Pancreas (tissue), 10 donors: ENCODE measurements at regions not wholly inside any gene's neighbourhood (a gene's known extent, or its start where the extent isn't known, plus 50 kb on each side); places are given as distances from the start of the nearest gene placed in this dataset.
A peak's percentile ranks its signal among the peaks of the same experiment; 100 is the strongest.

Source experiments
- ATAC-seq, 4 donors: fragments of 200-7000 bp; cut with Tn5 transposase; one replicate each; pipeline versions ENCODE4 v1.8.0 to v1.9.1; 2020; ENCODE audit warnings: mild to moderate bottlenecking in 4 of 4, moderate library complexity in 4 of 4
- DNase-seq, 6 donors: peaks; one replicate each; pipeline ENCODE4 v3.0.0-alpha.2; 2020
- FAIRE-seq: peaks from 2 replicates; lab custom pipeline; 2012; peaks lifted over from hg19 to GRCh38; lab: Jason Lieb, UNC
- H3K27ac ChIP-seq, 4 donors: fragments of 200-600 bp; sonication (generic); 1 replicate in 3 of 4; 2 replicates in 1 of 4; pipeline versions ENCODE4 v1.5.0 to v1.8.0; 2020
- H3K27me3 ChIP-seq, 4 donors: fragments of 200-600 bp; one replicate each; pipeline ENCODE4 v1.8.0; 2021
- H3K36me3 ChIP-seq, 3 donors: fragments of 200-600 bp; sonication (generic) in 1 of 3; one replicate each; pipeline versions ENCODE4 v1.5.0 to v1.8.0; 2020 to 2021
- H3K4me1 ChIP-seq, 3 donors: fragments of 200-600 bp; one replicate each; pipeline ENCODE4 v1.8.0; 2021
- H3K4me3 ChIP-seq, 4 donors: fragments of 200-600 bp; sonication (generic) in 2 of 4; one replicate each; pipeline versions ENCODE4 v1.5.0 to v1.8.0; 2020 to 2021
- H3K9me3 ChIP-seq, 4 donors: fragments of 200-600 bp; one replicate each; pipeline ENCODE4 v1.8.0; 2021
- CTCF ChIP-seq, 4 donors: fragments of 200-600 bp; sonication (generic) in 3 of 4; IDR thresholded peaks; one replicate each; pipeline versions ENCODE4 v1.5.0 to v1.8.0; 2021; ENCODE audit warnings: antibody characterized with exemption in 4 of 4
- WGBS, 2 donors: extraction: QIAGEN DNeasy Blood & Tissue Kit; methylation state at CpG; one replicate each; pipeline ENCODE4 v1.1.7; 2013; 5-methylcytosine and 5-hydroxymethylcytosine counted together
- intact Hi-C, 3 donors: fragments of 100-400 bp; cut with DNase I; formaldehyde crosslinking; loops; one replicate each; pipeline versions ENCODE4 v1.11.1 to v1.14.2; 2022
- donor health status: healthy with polysubstance abuse.
- donor health status: DM: no; HTN: no; CAD: no; lungs with moderate emphysema.
- donor health status: DM: no; HTN: no; CAD: no.
- donor health status: control.
- donor health status: control.
- donor health status: Bipolar disorder and iron deficiency.
- donor health status: DM: yes; HTN: yes; CAD: no.
- donor health status: DM: no; HTN: no; CAD: no.
- donor health status: DM: no; HTN: no; CAD: no.
- donor health status: DM: yes; HTN: yes; CAD: no.

GRCh38 chr2:120445449-120446143 is 99.7 kb downstream of the INHBB start:
- ATAC-seq, result peak; percentile 61 to 82 (median 72)
- 61 to 62% methylated on average over 7 of the region's 7 CpGs for WGBS, 2 donors
- no peak overlapping the region for H3K4me3 ChIP-seq
- no peak for FAIRE-seq
- peaks cover 10 to 29% (median 22%) of the 10 kb centered on the region in 3 donors for H3K4me1 ChIP-seq
- no peaks in the 10 kb centered on the region for H3K9me3 ChIP-seq
- no peaks in the 10 kb centered on the region for H3K36me3 ChIP-seq
- TF ChIP-seq CTCF (IDR thresholded peaks at IDR 0.05), result no peak
- intact Hi-C loops, result no loop called here
- DNase-seq, result peak in 4 of 6 donors; percentile 41 to 85 (median 75)
- H3K27me3 ChIP-seq, result no peaks in the 10 kb centered on the region
- peak overlapping the region; percentile 28 to 44 (median 38) for H3K27ac ChIP-seq

GRCh38 chr2:120446236-120447126 is 100.5 kb downstream of the INHBB start:
- no peak for FAIRE-seq
- intact Hi-C loops, result no loop called here
- Histone ChIP-seq H3K36me3 (no peaks in the 10 kb centered on the region), H3K27me3 (no peaks in the 10 kb centered on the region), H3K9me3 (no peaks in the 10 kb centered on the region), H3K27ac (peak overlapping the region; percentile 28 to 44 (median 40)), H3K4me1 (peaks cover 10 to 29% (median 22%) of the 10 kb centered on the region in 3 donors), H3K4me3 (no peak overlapping the region)
- WGBS, 2 donors, result 72 to 75% methylated on average over 14 of the region's 14 CpGs
- peak in 5 of 6 donors; percentile 48 to 81 (median 67) for DNase-seq
- peak; percentile 1 to 39 (median 26) for ATAC-seq
- no peak for TF ChIP-seq CTCF (IDR thresholded peaks at IDR 0.05)

GRCh38 chr2:120447127-120447785 is 101.3 kb downstream of the INHBB start:
- Histone ChIP-seq H3K27me3 (no peaks in the 10 kb centered on the region), H3K4me1 (peaks cover 7 to 27% (median 22%) of the 10 kb centered on the region in 3 donors), H3K27ac (peak overlapping the region in 1 of 4 donors; percentile 8), H3K36me3 (no peaks in the 10 kb centered on the region), H3K4me3 (no peak overlapping the region), H3K9me3 (no peaks in the 10 kb centered on the region)
- no peak for TF ChIP-seq CTCF (IDR thresholded peaks at IDR 0.05)
- FAIRE-seq (no peak), DNase-seq (peak in 2 of 6 donors; percentile 56 to 71), ATAC-seq (peak in 1 of 4 donors; percentile 16)
- WGBS, 2 donors, result 80 to 82% methylated on average over 8 of the region's 8 CpGs
- intact Hi-C loops, result no loop called here

GRCh38 chr2:120448436-120448835 is 102.5 kb downstream of the INHBB start:
- no peaks in the 10 kb centered on the region for H3K9me3 ChIP-seq
- DNase-seq, result no peak
- no peaks in the 10 kb centered on the region for H3K36me3 ChIP-seq
- ATAC-seq, result no peak
- 78 to 92% methylated on average over 6 of the region's 6 CpGs for WGBS, 2 donors
- no peak for TF ChIP-seq CTCF (IDR thresholded peaks at IDR 0.05)
- no peak overlapping the region for H3K27ac ChIP-seq
- no peak for FAIRE-seq
- no peaks in the 10 kb centered on the region for H3K27me3 ChIP-seq
- H3K4me3 ChIP-seq, result no peak overlapping the region
- intact Hi-C loops, result no loop called here
- H3K4me1 ChIP-seq, result peaks cover 7 to 21% (median 16%) of the 10 kb centered on the region in 3 donors
